ENCODE measurements at regions not wholly inside any gene's neighbourhood (a gene's known extent, or its start where the extent isn't known, plus 50 kb on each side); places are given as distances from the start of the nearest gene placed in this dataset.

DNA sequence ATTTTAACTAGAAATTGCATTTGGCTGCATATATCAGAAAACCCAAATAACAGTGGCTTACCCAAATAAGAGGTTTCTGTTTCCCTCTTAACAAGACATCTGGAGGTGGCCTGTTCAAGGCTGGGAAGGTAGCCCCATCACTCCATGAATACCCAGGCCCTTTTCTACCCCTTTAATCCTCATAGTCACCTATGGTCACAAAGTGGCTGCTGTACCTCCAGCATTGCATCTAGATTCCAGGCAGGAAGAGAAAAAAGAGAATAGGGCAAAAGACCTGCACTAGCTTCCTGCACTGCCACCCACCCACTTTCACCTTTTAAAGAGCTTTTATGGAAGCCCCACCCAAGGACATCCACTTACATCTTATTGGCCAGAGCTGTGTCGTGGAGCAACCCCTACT is 124.0 kb upstream of the NCOR2 start:
- in situ Hi-C loops (cut with MboI; ENCODE audit: low pct_unique_long_range_greater_than_20kb in 2 of 9, low sequenced_read_pairs in 9 of 9, unreplicated experiment in 9 of 9), result no loop called here
- no peak overlapping the region for H3K4me3 ChIP-seq
- H3K27ac ChIP-seq, result no peak overlapping the region
- ATAC-seq (replicated peaks in 6 of 8), result no peak
- 67 to 100% methylated on average over 1 of the region's 1 CpG; no CpG with 5 or more reads in 8 of the 10 experiments for WGBS, 10 experiments
- peaks cover 17 to 24% of the 10 kb centered on the region in 2 donors for H3K4me1 ChIP-seq (replicated peaks in 1 of 2)

DNA sequence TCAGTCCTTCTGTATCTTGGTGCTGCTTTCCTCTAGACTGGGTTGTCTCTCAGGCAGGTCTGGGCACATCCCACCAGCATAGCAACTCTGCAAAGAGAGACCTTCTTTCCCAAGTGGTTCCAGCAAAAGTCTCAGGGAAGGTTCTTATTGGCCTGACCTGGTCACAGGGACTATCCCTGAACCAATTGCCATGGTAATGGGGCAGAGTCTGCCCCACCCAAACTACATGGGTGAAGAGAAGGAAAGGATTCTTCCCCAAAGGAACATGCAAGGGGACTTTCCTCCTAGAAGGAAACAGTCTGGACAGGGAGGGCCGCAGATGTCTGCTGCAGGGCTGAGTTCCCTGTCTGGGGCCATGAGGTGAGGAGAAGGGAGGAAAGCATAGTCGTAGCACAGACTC is 122.2 kb upstream of the NCOR2 start:
- in situ Hi-C loops (cut with MboI; ENCODE audit: low pct_unique_long_range_greater_than_20kb in 2 of 9, low sequenced_read_pairs in 9 of 9, unreplicated experiment in 9 of 9), result no loop called here
- Histone ChIP-seq H3K4me3 (no peak overlapping the region), H3K4me1 (replicated peaks in 1 of 2) (peaks cover 17 to 32% of the 10 kb centered on the region in 2 donors), H3K27ac (no peak overlapping the region)
- 80 to 100% (median 96%) methylated on average over 1 to 2 of the region's 2 CpGs; no CpG with 5 or more reads in 6 of the 10 experiments for WGBS, 10 experiments
- ATAC-seq (replicated peaks in 6 of 8), result no peak

DNA sequence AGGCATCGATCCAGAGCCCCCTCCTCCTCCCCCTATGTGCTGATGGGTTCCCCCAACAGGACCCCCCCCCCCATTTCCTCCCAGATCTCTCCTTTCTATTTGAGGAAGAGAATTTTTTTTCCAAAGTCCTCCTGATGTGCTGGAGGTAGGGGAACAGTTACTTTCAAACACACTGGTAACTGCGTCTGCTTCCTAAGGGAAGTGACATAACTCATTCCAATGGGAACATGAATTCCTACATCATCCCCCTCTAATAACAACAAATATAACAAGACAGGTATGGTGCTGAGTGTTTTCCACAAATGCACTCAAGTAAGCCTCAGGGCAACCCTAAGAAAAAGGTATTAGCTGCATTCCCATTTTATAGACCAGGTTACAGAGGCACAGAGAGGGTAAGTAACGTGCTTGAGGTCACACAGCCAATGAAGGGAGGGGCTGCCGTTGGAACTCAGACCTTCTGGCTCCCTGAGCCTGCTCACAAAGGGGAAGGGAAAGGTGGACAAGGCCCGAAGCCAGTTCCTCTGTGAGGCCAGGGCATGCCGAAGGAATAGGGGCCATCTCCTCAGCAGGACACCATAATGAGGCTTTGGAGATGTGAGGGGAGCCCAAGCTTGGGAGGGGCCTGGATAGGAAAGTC is 121.1 kb upstream of the NCOR2 start:
- 60 to 100% (median 95%) methylated on average over 1 to 4 of the region's 6 CpGs; no CpG with 5 or more reads in 5 of the 10 experiments for WGBS, 10 experiments
- Histone ChIP-seq H3K27ac (peak overlapping the region; percentile 46 to 63), H3K4me3 (no peak overlapping the region), H3K4me1 (replicated peaks in 1 of 2) (peaks cover 20 to 36% of the 10 kb centered on the region in 2 donors)
- in situ Hi-C loops (cut with MboI; ENCODE audit: low pct_unique_long_range_greater_than_20kb in 2 of 9, low sequenced_read_pairs in 9 of 9, unreplicated experiment in 9 of 9), result no loop called here
- ATAC-seq (replicated peaks in 6 of 8), result no peak

DNA sequence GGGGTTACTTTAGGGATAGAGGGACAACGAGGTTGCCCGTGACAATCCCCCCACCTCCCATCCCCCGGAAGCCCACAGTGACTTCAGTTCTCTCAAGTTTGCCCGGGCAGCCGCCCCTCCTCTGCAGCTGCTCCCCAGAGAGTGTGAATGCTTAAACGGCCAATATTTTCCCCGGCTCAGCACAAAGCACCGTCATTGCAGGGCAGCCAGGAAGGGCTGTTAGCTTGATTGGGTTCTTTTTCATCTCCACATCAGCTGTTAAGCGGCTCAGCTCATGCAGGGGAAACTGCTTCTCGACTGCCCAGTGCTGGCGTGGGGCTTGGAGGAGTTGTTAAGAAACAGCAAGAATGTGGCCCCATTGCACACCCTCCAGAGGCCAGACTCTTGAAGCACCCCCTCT is 120.5 kb upstream of the NCOR2 start:
- in situ Hi-C loops (cut with MboI; ENCODE audit: low pct_unique_long_range_greater_than_20kb in 2 of 9, low sequenced_read_pairs in 9 of 9, unreplicated experiment in 9 of 9), result no loop called here
- 0 to 20% (median 7%) methylated on average over 2 to 5 of the region's 11 CpGs; no CpG with 5 or more reads in 4 of the 10 experiments for WGBS, 10 experiments
- H3K27ac ChIP-seq, result peak overlapping the region; percentile 46 to 63
- no peak overlapping the region for H3K4me3 ChIP-seq
- H3K4me1 ChIP-seq (replicated peaks in 1 of 2), result peaks cover 20 to 30% of the 10 kb centered on the region in 2 donors
- peak in 5 of 8 experiments; percentile 87 to 92 (median 90) for ATAC-seq (replicated peaks in 6 of 8)

DNA sequence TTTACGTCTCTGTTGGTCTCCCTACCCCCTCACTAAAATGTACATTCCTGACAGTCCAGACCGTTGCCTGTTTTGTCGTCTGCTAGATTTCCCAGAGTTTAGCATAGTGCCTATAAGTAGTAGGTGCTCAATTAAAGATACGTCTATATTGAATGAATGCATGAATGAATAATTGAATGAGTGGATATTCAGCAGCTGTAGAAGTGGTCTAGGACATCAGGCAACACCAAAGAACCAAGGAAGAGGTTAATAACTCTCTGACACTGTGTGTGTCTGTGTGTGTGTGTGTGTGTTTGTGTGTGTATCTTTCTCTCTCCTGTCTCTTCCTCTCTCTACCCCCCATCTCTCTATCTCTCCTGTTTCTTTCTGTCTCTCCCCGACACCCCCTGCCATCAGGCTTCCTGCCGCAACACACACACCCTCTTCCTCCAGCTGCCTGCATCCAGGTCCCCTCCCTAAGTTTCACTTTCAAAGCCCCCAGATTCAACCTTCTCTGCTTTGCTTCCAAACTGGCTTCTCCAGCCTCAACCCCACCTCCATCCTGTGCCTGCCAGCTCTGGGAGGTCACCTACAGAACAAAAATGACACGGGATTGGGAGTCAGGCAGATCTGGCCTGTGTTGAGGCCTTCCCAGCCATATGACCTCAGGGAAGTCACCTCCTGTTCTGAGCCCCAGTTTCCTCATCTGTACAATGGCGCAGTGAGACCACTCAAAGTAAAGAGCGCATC is 119.9 kb upstream of the NCOR2 start:
- Histone ChIP-seq H3K27ac (peak overlapping the region; percentile 46 to 63), H3K4me1 (replicated peaks in 1 of 2) (peaks cover 21 to 28% of the 10 kb centered on the region in 2 donors), H3K4me3 (no peak overlapping the region)
- WGBS, 10 experiments, result 70 to 100% (median 90%) methylated on average over 2 to 7 of the region's 9 CpGs; no CpG with 5 or more reads in 2 of the 10 experiments
- ATAC-seq (replicated peaks in 6 of 8), result no peak
- in situ Hi-C loops (cut with MboI; ENCODE audit: low pct_unique_long_range_greater_than_20kb in 2 of 9, low sequenced_read_pairs in 9 of 9, unreplicated experiment in 9 of 9), result no loop called here

DNA sequence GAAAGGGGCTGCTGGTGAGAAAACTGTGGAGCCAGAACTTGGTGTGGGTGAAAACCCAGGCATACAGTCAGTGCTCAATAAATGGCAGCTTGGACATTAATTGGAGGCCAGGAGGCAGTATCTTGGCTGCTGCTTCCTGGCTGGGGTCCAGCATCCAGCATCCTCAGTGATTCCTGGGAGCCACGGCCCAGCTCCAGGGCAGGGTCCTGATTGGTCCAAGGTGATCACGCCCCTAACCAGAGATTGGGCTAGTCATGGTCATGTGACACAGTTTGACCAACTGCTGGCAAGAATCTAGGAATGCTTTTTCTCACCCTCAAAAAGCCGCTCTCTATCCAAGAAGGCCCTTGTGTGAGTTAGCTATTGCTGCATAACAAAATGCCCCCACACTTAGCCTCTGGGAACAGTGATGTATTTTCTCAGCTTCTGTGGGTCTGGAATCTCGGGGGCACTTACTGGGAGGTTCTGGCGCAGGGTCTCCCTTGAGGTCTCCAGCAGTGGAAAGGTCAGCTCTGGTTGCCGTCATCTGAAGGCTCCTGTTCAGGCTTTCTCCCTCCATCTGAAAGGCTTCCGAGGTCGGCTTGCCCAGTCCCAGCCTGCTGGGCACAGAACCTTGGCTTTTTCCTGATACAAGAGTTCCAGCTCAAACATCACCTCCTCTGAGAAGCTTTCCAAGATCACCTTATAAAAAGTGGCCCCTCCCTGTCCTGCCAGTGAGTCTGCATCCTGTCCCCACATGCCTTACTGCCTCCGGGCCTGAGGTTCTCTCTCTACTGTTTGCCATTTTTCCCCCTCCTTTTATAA is 119.2 kb upstream of the NCOR2 start:
- 90 to 100% (median 100%) methylated on average over 1 to 4 of the region's 9 CpGs; no CpG with 5 or more reads in 2 of the 10 experiments for WGBS, 10 experiments
- in situ Hi-C loops (cut with MboI; ENCODE audit: low pct_unique_long_range_greater_than_20kb in 2 of 9, low sequenced_read_pairs in 9 of 9, unreplicated experiment in 9 of 9), result no loop called here
- Histone ChIP-seq H3K27ac (no peak overlapping the region), H3K4me3 (no peak overlapping the region), H3K4me1 (replicated peaks in 1 of 2) (peaks cover 29 to 35% of the 10 kb centered on the region in 2 donors)
- ATAC-seq (replicated peaks in 6 of 8), result no peak

DNA sequence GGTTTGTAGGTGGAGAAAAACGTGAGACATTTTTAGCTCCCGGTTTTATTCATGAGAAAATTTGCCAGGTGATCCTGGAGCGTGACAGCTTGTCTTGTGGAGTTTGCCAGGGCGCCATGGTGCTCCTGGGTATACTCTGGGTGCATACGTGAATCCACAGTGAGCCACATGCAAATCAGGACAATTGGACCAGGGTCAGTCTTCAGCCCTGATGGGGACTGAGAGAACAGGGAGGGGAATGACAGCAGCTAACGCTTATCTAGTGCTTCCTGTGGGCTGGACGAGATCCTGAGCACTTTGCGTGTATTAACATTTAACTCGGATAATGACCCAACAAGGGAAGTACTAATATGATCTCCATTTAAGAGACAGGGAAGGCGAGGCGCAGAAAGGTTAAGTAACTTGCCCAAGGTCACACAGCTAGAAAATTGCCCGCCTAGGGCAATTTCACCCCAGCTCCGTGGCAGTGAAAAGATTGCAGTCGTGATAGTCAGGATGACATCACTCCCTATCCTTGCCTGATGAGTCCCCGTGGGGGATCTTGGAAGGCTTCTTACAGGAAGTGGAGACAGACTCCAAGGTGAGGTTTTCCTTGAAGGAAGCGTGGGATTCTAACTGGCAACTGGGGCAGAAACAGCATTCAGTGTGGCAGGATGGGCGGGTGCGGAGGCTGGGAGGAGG is 118.4 kb upstream of the NCOR2 start:
- ATAC-seq (replicated peaks in 6 of 8), result peak in 1 of 8 experiments; percentile 3
- Histone ChIP-seq H3K4me1 (replicated peaks in 1 of 2) (peaks cover 36 to 43% of the 10 kb centered on the region in 2 donors), H3K27ac (peak overlapping the region in 1 of 2 donors; percentile 16), H3K4me3 (no peak overlapping the region)
- in situ Hi-C loops (cut with MboI; ENCODE audit: low pct_unique_long_range_greater_than_20kb in 2 of 9, low sequenced_read_pairs in 9 of 9, unreplicated experiment in 9 of 9), result no loop called here
- WGBS, 10 experiments, result 33 to 83% (median 74%) methylated on average over 1 to 9 of the region's 18 CpGs; no CpG with 5 or more reads in 1 of the 10 experiments

DNA sequence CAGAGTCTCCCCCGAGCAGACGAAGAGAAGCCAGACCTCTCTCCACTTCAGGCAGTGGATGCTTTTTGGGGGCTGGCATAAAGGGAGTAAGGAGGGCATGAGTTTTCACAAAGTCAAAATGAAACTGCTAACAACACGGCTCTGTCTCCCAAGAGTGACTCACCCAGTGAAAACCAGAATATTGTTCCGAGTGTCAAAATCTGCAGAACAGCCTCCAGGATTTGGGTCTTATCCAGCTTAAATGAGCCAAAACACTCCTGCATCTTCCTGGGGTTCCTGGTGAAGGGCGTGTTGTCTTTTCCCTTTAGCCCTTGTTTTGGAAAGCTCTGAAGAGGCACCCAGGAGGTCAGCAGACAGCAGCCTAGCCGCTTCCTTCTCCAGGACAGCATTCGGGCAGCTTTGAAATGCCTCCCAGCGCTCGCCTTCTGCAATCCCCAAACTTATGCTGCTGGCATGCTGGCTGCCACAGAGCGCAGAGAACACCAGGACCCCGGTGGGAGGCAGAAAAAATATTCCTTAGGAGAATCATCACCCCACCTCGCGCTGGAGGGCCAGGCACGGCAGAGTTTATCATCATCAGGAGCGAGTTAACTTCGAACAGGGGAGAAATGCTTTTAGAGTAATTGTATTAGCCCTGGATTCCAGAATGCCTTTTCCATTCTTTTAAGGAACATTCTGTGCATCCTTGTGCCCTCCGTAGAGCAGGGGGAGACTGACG is 117.7 kb upstream of the NCOR2 start:
- in situ Hi-C loops (cut with MboI; ENCODE audit: low pct_unique_long_range_greater_than_20kb in 2 of 9, low sequenced_read_pairs in 9 of 9, unreplicated experiment in 9 of 9), result no loop called here
- peak in 3 of 8 experiments; percentile 28 to 48 (median 46) for ATAC-seq (replicated peaks in 6 of 8)
- Histone ChIP-seq H3K4me3 (no peak overlapping the region), H3K27ac (peak overlapping the region in 1 of 2 donors; percentile 23), H3K4me1 (replicated peaks in 1 of 2) (peaks cover 40 to 45% of the 10 kb centered on the region in 2 donors)
- WGBS, 10 experiments, result 0 to 73% (median 42%) methylated on average over 1 to 17 of the region's 18 CpGs

DNA sequence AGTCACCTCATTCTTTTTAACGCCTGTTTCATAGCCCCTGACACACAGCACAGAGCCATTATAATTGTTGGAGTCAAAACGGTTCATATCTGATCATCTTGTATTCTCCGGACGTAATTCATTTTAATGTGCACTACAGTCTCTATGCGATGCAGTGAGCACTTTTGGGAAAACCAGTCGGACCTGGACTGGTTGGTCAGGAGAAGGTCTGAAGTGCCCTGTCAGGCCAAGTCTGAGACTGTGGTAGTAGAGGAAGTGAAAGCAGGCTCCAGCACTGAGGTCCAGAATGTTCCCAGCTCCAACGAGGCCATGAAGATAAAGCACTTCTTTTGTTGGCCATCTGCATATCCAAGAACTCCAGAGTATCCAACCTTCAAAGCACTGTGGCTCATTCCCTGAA is 117.1 kb upstream of the NCOR2 start:
- peak overlapping the region in 1 of 2 donors; percentile 25 for H3K27ac ChIP-seq
- peak in 2 of 8 experiments; percentile 7 to 10 for ATAC-seq (replicated peaks in 6 of 8)
- peaks cover 40 to 45% of the 10 kb centered on the region in 2 donors for H3K4me1 ChIP-seq (replicated peaks in 1 of 2)
- no peak overlapping the region for H3K4me3 ChIP-seq
- 0 to 94% (median 77%) methylated on average over 1 to 7 of the region's 7 CpGs; no CpG with 5 or more reads in 3 of the 10 experiments for WGBS, 10 experiments
- in situ Hi-C loops (cut with MboI; ENCODE audit: low pct_unique_long_range_greater_than_20kb in 2 of 9, low sequenced_read_pairs in 9 of 9, unreplicated experiment in 9 of 9), result no loop called here

DNA sequence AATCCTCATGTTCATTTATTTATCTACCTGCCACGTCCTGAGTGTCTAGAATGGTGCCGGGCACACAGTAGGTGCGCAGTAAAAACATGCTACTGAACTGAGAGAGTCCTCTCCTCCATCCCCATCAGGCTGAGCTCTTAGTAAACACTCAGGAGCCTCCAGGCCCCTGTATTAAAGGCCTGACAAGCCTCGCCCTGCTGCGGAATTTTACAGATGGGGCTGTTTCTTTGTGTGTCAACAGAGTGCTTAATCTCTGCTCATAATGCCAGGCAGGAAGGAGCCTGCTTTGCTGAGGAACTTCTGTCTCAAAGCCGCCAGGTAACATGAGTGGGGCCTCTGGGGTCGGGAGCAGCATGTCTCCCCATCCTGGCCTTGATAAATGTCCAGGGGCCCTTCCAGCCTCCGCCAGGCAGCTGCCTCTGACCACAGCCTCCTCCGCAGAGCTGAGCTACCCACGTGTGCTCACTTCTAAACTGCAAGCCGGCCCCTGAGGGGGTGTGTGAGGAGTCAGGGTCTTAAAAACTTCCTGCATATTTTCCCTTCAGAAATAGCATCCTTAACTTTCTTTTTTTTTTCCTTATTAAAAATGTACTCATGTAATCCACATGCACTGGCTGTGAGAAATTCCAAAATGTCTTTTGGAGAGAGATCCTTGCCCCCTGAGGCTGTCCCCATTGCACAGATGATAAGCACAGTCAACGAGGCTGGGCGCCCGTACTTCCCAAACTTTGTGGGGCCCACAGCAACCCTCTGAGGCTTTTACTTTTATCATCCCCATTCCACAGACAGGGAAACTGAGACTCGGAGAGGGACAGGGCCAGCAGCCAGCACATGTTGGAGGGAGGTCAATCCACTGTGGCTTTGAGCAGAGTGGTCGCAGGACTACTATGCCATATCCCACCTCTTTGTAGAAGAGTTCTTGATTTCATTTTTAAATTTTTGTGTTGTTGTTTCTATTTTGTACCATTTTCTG is 116.0 kb upstream of the NCOR2 start:
- Histone ChIP-seq H3K4me1 (replicated peaks in 1 of 2) (peaks cover 45 to 49% of the 10 kb centered on the region in 2 donors), H3K27ac (no peak overlapping the region), H3K4me3 (no peak overlapping the region)
- 73 to 100% (median 91%) methylated on average over 1 to 10 of the region's 16 CpGs; no CpG with 5 or more reads in 2 of the 10 experiments for WGBS, 10 experiments
- in situ Hi-C loops (cut with MboI; ENCODE audit: low pct_unique_long_range_greater_than_20kb in 2 of 9, low sequenced_read_pairs in 9 of 9, unreplicated experiment in 9 of 9), result no loop called here
- ATAC-seq (replicated peaks in 6 of 8), result peak in 1 of 8 experiments; percentile 58

DNA sequence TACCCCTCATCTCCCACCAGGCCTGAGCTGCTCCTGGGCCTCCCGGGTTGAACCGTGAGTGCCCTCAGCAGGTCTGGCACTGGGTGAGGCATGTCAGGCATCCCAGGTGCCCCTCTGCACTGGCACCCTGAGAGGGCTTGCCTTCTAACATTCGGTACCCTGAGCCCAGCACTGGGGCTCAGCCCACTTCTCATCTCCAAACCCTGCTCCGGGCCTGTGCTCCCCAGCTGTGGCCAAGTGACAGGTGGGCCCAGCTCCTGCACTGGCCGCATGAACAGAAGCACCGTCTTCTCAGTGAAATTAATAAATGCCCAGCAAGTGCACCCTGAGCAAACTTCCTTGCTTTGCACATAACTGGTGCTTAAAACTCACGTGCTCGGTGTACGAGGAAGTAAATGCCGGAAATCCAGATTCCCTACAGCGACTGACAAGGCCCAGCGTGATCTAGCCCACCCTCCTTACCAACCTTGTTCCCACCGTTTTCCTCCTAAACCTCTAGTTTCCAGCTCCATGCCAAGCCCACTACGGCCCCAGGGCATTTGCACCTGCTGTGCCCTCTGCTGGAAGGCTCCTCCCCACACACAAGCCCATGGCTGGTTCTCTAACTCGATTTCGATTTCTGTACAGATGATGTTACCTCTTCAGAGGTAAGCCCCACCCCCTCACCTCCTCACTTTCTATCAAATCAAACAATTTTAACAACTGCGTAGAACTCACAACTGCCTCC is 115.2 kb upstream of the NCOR2 start:
- Histone ChIP-seq H3K4me3 (no peak overlapping the region), H3K27ac (peak overlapping the region; percentile 52 to 73), H3K4me1 (replicated peaks in 1 of 2) (peaks cover 45 to 52% of the 10 kb centered on the region in 2 donors)
- no peak for ATAC-seq (replicated peaks in 6 of 8)
- 81 to 100% (median 93%) methylated on average over 2 to 10 of the region's 17 CpGs; no CpG with 5 or more reads in 1 of the 10 experiments for WGBS, 10 experiments
- in situ Hi-C loops (cut with MboI; ENCODE audit: low pct_unique_long_range_greater_than_20kb in 2 of 9, low sequenced_read_pairs in 9 of 9, unreplicated experiment in 9 of 9), result no loop called here
